ENCODE measurements at regions not wholly inside any gene's neighbourhood (a gene's known extent, or its start where the extent isn't known, plus 50 kb on each side); places are given as distances from the start of the nearest gene placed in this dataset.

GRCh38 chr18:37710726-37711125 lies 145.1 kb upstream of the CELF4 start:
- no peaks in the 10 kb centered on the region for H3K9me3 ChIP-seq (ENCODE audit: insufficient read depth in 2 of 2, low read depth in 1 of 2, low read length in 1 of 2)
- H2BK20ac ChIP-seq (ENCODE audit: low read length): no peak overlapping the region
- ChIA-PET POLR2A (ENCODE audit: partially characterized antibody) (no interaction called here), CTCF (ENCODE audit: partially characterized antibody) (interaction anchor here (0.6 kb wide), 1 partner anchor 296 kb away, joined by 3 read pairs; no protein-coding TSS in a partner anchor)
- no peaks in the 10 kb centered on the region; a peak in 1 of 7 replicates for H3K27me3 ChIP-seq (replicated peaks in 1 of 4; ENCODE audit: control insufficient read depth in 3 of 4, extremely low read depth in 1 of 4, insufficient read depth in 3 of 4, low read length in 3 of 4)
- H3K4ac ChIP-seq (replicated peaks; ENCODE audit: insufficient read length, low read depth, low read length): no peak overlapping the region
- no peaks in the 10 kb centered on the region for H3K79me1 ChIP-seq (ENCODE audit: low read depth, low read length)
- no peak overlapping the region for H4K5ac ChIP-seq (ENCODE audit: insufficient read length, low read depth, low read length)
- H3K9ac ChIP-seq (replicated peaks in 1 of 4; ENCODE audit: extremely low read depth in 1 of 4, low read depth in 3 of 4, low read length in 3 of 4): no peak overlapping the region
- H2BK12ac ChIP-seq (ENCODE audit: low read depth, low read length): no peak overlapping the region
- no peaks in the 10 kb centered on the region for H3K23me2 ChIP-seq (ENCODE audit: low read depth, low read length)
- no peaks in the 10 kb centered on the region; a peak in 1 of 7 replicates for H3K4me1 ChIP-seq (replicated peaks in 1 of 4; ENCODE audit: control insufficient read depth in 3 of 4, insufficient read depth in 4 of 4, low read length in 3 of 4)
- H3K23ac ChIP-seq (ENCODE audit: insufficient read length): no peak overlapping the region
- no peak overlapping the region for H2AFZ ChIP-seq (ENCODE audit: low read length)
- no peak overlapping the region for H3K27ac ChIP-seq (ENCODE audit: low read depth, low read length)
- FAIRE-seq (no peak), DNase-seq (ENCODE audit: low read depth in 1 of 2, low spot score in 2 of 2) (no peak)
- H3K4me3 ChIP-seq (ENCODE audit: extremely low read depth in 1 of 4, insufficient read depth in 2 of 4, low read depth in 3 of 4, low read length in 4 of 4): no peak overlapping the region
- H4K91ac ChIP-seq (replicated peaks; ENCODE audit: insufficient read length, low read length): no peak overlapping the region
- H3K36me3 ChIP-seq (ENCODE audit: control insufficient read depth in 2 of 4, insufficient read depth in 4 of 4, low read length in 3 of 4): no peaks in the 10 kb centered on the region
- WGBS, 2 experiments (ENCODE audit: extremely low coverage in 1 of 2, insufficient coverage in 1 of 2, insufficient read length in 1 of 2, insufficient replicate concordance in 2 of 2, low coverage in 1 of 2, low lambda C conversion rate in 2 of 2, missing lambda C conversion rate in 1 of 2): 90% methylated on average over 1 of the region's 1 CpG; no CpG with 5 or more reads in 1 of the 2 experiments
- H3K4me2 ChIP-seq (ENCODE audit: insufficient read depth in 1 of 2, low read depth in 2 of 2, low read length in 2 of 2): no peak overlapping the region
- H2BK120ac ChIP-seq (replicated peaks; ENCODE audit: low read depth, low read length): no peak overlapping the region
- H3K18ac ChIP-seq (ENCODE audit: extremely low read depth, low read length): no peak overlapping the region
- H4K8ac ChIP-seq (ENCODE audit: extremely low read depth, insufficient read depth, low read length): no peak overlapping the region
- H2BK5ac ChIP-seq (ENCODE audit: low read depth, low read length): no peak overlapping the region
- H4K20me1 ChIP-seq (replicated peaks in 1 of 2; ENCODE audit: control insufficient read depth in 1 of 2, insufficient read depth in 2 of 2, low read length in 2 of 2): no peaks in the 10 kb centered on the region
- H2AK5ac ChIP-seq (ENCODE audit: low read depth, low read length): no peak overlapping the region
- no peaks in the 10 kb centered on the region for H3K79me2 ChIP-seq (ENCODE audit: control insufficient read depth in 1 of 2, insufficient read depth in 2 of 2, low read length in 2 of 2)
- H2BK15ac ChIP-seq (ENCODE audit: low read length): no peak overlapping the region
- H3K14ac ChIP-seq (ENCODE audit: insufficient read length): no peak overlapping the region
- H3K56ac ChIP-seq (replicated peaks; ENCODE audit: insufficient read length, low read depth, low read length): no peak overlapping the region
- no peak for TF ChIP-seq KDM4A (IDR thresholded peaks at IDR 0.05; ENCODE audit: low read depth, low read length, severe bottlenecking)
- no peak for TF ChIP-seq TAF1 (IDR thresholded peaks at IDR 0.05; ENCODE audit: low read depth, low read length)
- TF ChIP-seq TEAD4 (IDR thresholded peaks at IDR 0.05; ENCODE audit: low read depth, low read length): no peak
- TF ChIP-seq JUN (IDR thresholded peaks at IDR 0.05; ENCODE audit: low read depth, low read length): no peak
- no peak for TF ChIP-seq ZNF274 (IDR thresholded peaks at IDR 0.05; ENCODE audit: borderline replicate concordance, extremely low read depth, low read length)
- no peak for TF ChIP-seq MAX (IDR thresholded peaks at IDR 0.05)
- TF ChIP-seq POLR2AphosphoS5 (IDR thresholded peaks at IDR 0.05; ENCODE audit: low read depth, low read length): no peak
- TF ChIP-seq NRF1 (IDR thresholded peaks at IDR 0.05; ENCODE audit: low read depth, low read length): no peak
- TF ChIP-seq BCL11A (IDR thresholded peaks at IDR 0.05; ENCODE audit: low read depth in 2 of 2, low read length in 2 of 2): no peak
- no peak for TF ChIP-seq CEBPB (IDR thresholded peaks at IDR 0.05; ENCODE audit: low read depth, low read length)
- no peak for TF ChIP-seq HDAC2 (IDR thresholded peaks at IDR 0.05; ENCODE audit: borderline replicate concordance in 1 of 2, low read depth in 2 of 2, low read length in 2 of 2)
- TF ChIP-seq EGR1 (IDR thresholded peaks at IDR 0.05; ENCODE audit: borderline replicate concordance, low read depth, low read length): no peak
- TF ChIP-seq KDM1A (IDR thresholded peaks at IDR 0.05; ENCODE audit: borderline replicate concordance, low read length): no peak
- no peak for TF ChIP-seq CHD1 (IDR thresholded peaks at IDR 0.05; ENCODE audit: low read depth, low read length)
- TF ChIP-seq SP1 (IDR thresholded peaks at IDR 0.05; ENCODE audit: low read depth, low read length): no peak
- no peak for TF ChIP-seq EP300 (IDR thresholded peaks at IDR 0.05; ENCODE audit: borderline replicate concordance in 1 of 2, low read depth in 2 of 2, low read length in 2 of 2)

Measured in H1 (cell line).